KMS-11 (cell line): ENCODE measurements at regions not wholly inside any gene's neighbourhood (a gene's known extent, or its start where the extent isn't known, plus 50 kb on each side); places are given as distances from the start of the nearest gene placed in this dataset.

Experiments used
- H2AFZ ChIP-seq: fragments of 200-600 bp; sonication (generic); 2 replicates; pipeline ENCODE4 v1.6.1; 2016; ENCODE audit warnings: antibody characterized with exemption, mixed run types, low read depth
- H3K27ac ChIP-seq: fragments of 200-600 bp; sonication (generic); 2 replicates; pipeline ENCODE4 v1.6.1; 2016; ENCODE audit warnings: mild to moderate bottlenecking, mixed run types
- H3K27me3 ChIP-seq: fragments of 200-600 bp; sonication (generic); 2 replicates; pipeline ENCODE4 v1.6.1; 2017; ENCODE audit warnings: mild to moderate bottlenecking, low read depth, mixed run types, moderate library complexity; ENCODE audit not compliant: insufficient read depth
- H3K36me3 ChIP-seq: fragments of 200-600 bp; sonication (generic); 2 replicates; pipeline ENCODE4 v1.6.1; 2017; ENCODE audit warnings: mild to moderate bottlenecking, mixed run types; ENCODE audit not compliant: insufficient read depth
- H3K4me1 ChIP-seq: fragments of 200-600 bp; sonication (generic); 2 replicates; pipeline ENCODE4 v1.6.1; 2016; ENCODE audit warnings: mild to moderate bottlenecking, low read depth, mixed run types; ENCODE audit not compliant: poor library complexity, severe bottlenecking
- H3K4me2 ChIP-seq: fragments of 200-600 bp; sonication (generic); 2 replicates; pipeline ENCODE4 v1.7.0; 2016; ENCODE audit warnings: mild to moderate bottlenecking, mixed run types
- H3K4me3 ChIP-seq: fragments of 200-600 bp; sonication (generic); IDR thresholded peaks from 2 replicates; pipeline ENCODE4 v1.6.1; 2017; ENCODE audit warnings: low read depth, low read length, mixed read lengths; ENCODE audit not compliant: insufficient read depth
- H3K79me2 ChIP-seq: fragments of 200-600 bp; sonication (generic); 2 replicates; pipeline ENCODE4 v1.6.1; 2016; ENCODE audit warnings: low read depth, mixed run types; ENCODE audit not compliant: insufficient read depth
- H3K9ac ChIP-seq: fragments of 200-600 bp; sonication (generic); 2 replicates; pipeline ENCODE4 v1.6.1; 2016; ENCODE audit warnings: mild to moderate bottlenecking, mixed run types
- H4K20me1 ChIP-seq: fragments of 200-600 bp; sonication (generic); 2 replicates; pipeline ENCODE4 v1.6.1; 2016; ENCODE audit warnings: mild to moderate bottlenecking, mixed run types; ENCODE audit not compliant: insufficient read depth
- CTCF ChIP-seq: fragments of 200-600 bp; sonication (generic); conservative IDR thresholded peaks from 2 replicates; pipeline ENCODE4 v1.6.1; 2017; ENCODE audit warnings: low read depth, mild to moderate bottlenecking, antibody characterized with exemption, low read length, moderate library complexity, mixed read lengths

GRCh38 chr15:69920221-69920620, 177.5 kb downstream of the TLE3 start:
- H3K4me1 ChIP-seq, result no peaks in the 10 kb centered on the region
- H4K20me1 ChIP-seq, result no peaks in the 10 kb centered on the region
- H3K9ac ChIP-seq, result no peak overlapping the region
- no peak overlapping the region for H3K4me3 ChIP-seq
- TF ChIP-seq CTCF, result no peak
- no peaks in the 10 kb centered on the region for H3K27me3 ChIP-seq
- H2AFZ ChIP-seq, result no peak overlapping the region
- H3K4me2 ChIP-seq, result no peak overlapping the region
- no peaks in the 10 kb centered on the region for H3K36me3 ChIP-seq
- H3K79me2 ChIP-seq, result no peaks in the 10 kb centered on the region
- H3K27ac ChIP-seq, result no peak overlapping the region

GRCh38 chr15:69921626-69922619, 175.8 kb downstream of the TLE3 start:
- Histone ChIP-seq H3K27ac (no peak overlapping the region), H3K4me2 (no peak overlapping the region), H3K36me3 (no peaks in the 10 kb centered on the region), H3K4me3 (no peak overlapping the region), H3K9ac (no peak overlapping the region), H4K20me1 (no peaks in the 10 kb centered on the region), H3K79me2 (no peaks in the 10 kb centered on the region), H3K27me3 (no peaks in the 10 kb centered on the region), H3K4me1 (no peaks in the 10 kb centered on the region), H2AFZ (no peak overlapping the region)
- no peak for TF ChIP-seq CTCF

GRCh38 chr15:69924531-69924930, 173.2 kb downstream of the TLE3 start:
- Histone ChIP-seq H3K9ac (no peak overlapping the region), H3K36me3 (no peaks in the 10 kb centered on the region), H3K27me3 (no peaks in the 10 kb centered on the region), H3K4me2 (no peak overlapping the region), H3K4me3 (no peak overlapping the region), H2AFZ (no peak overlapping the region), H3K27ac (no peak overlapping the region), H4K20me1 (no peaks in the 10 kb centered on the region), H3K4me1 (no peaks in the 10 kb centered on the region), H3K79me2 (no peaks in the 10 kb centered on the region)
- no peak for TF ChIP-seq CTCF

- H3K36me3 ChIP-seq, result no peaks in the 10 kb centered on the region
- no peaks in the 10 kb centered on the region for H3K79me2 ChIP-seq
- no peak overlapping the region for H3K4me3 ChIP-seq
- H3K4me2 ChIP-seq, result no peak overlapping the region
- H3K4me1 ChIP-seq, result no peaks in the 10 kb centered on the region
- no peak overlapping the region for H3K9ac ChIP-seq
- no peak overlapping the region for H2AFZ ChIP-seq
- H3K27ac ChIP-seq, result no peak overlapping the region
- no peaks in the 10 kb centered on the region for H4K20me1 ChIP-seq
- no peaks in the 10 kb centered on the region for H3K27me3 ChIP-seq
- no peak for TF ChIP-seq CTCF
Observed at GRCh38 chr15:69926006-69926405, 171.7 kb downstream of the TLE3 start.
